HepG2 (cell line): ENCODE measurements at regions not wholly inside any gene's neighbourhood (a gene's known extent, or its start where the extent isn't known, plus 50 kb on each side); places are given as distances from the start of the nearest gene placed in this dataset.

Experiments
- ATAC-seq: fragments of 200-7000 bp; cut with Tn5 transposase; 3 replicates; pipeline ENCODE4 v1.9.1; 2020; ENCODE audit warnings: mild to moderate bottlenecking, moderate library complexity
- BruUV-seq: library from RNA; stranded (reverse); fragments of 400-500 nt; replicated peaks from 2 replicates; lab custom pipeline; 2021; lab: Mats Ljungman, UMichigan
- CTCF ChIA-PET: fragments of 300-600 bp; formaldehyde crosslinking; extraction: SDS; loops from one replicate; lab custom pipeline; 2021; ENCODE audit warnings: low total read pairs, inconsistent platforms, low intra/inter-chr PET ratio; lab: Yijun Ruan, JAX
- POLR2A ChIA-PET: fragments of 350-600 bp; sonication (Branson Sonifier 250); formaldehyde crosslinking; loops from one replicate; lab custom pipeline; 2020; ENCODE audit warnings: antibody characterized with exemption, inconsistent platforms; lab: Yijun Ruan, JAX
- DNase-seq: peaks from one replicate; pipeline ENCODE4 v3.0.0-alpha.2; 2015; ENCODE audit warnings: low spot score
- FAIRE-seq: peaks from 3 replicates; lab custom pipeline; 2011; peaks lifted over from hg19 to GRCh38; lab: Jason Lieb, UNC
- H2AFZ ChIP-seq: one replicate; pipeline ENCODE4 v1.6.1; 2011; ENCODE audit warnings: low read length, inconsistent platforms
- H3K27ac ChIP-seq: fragments of 300-600 bp; 3 replicates; pipeline ENCODE4 v1.8.0; 2011; ENCODE audit warnings: mixed run types, mild to moderate bottlenecking, mixed read lengths, low read length, inconsistent platforms; ENCODE audit not compliant: insufficient read depth; ENCODE audit errors: extremely low read length
- H3K27me3 ChIP-seq, 2 experiments: fragments of 200-600 bp in 1 of 2; 2 replicates in 1 of 2; 3 replicates in 1 of 2; pipeline versions ENCODE4 v1.6.0 to v1.8.0; 2011; ENCODE audit warnings: low read length in 2 of 2, mild to moderate bottlenecking in 2 of 2, moderate library complexity in 2 of 2, inconsistent platforms in 1 of 2; ENCODE audit not compliant: insufficient read depth in 2 of 2, control insufficient read depth in 1 of 2
- H3K36me3 ChIP-seq, 2 experiments: fragments of 200-600 bp in 1 of 2; replicated peaks in 1 of 2; 2 replicates in 1 of 2; 3 replicates in 1 of 2; pipeline versions ENCODE4 v1.5.1 to v1.8.0; 2011; ENCODE audit warnings: low read length in 2 of 2, inconsistent platforms in 1 of 2; ENCODE audit not compliant: insufficient read depth in 2 of 2, control insufficient read depth in 1 of 2
- H3K4me1 ChIP-seq: 2 replicates; pipeline ENCODE4 v1.5.1; 2012; ENCODE audit warnings: low read length, inconsistent platforms; ENCODE audit not compliant: insufficient read depth
- H3K4me2 ChIP-seq: 2 replicates; pipeline ENCODE4 v1.6.0; 2011; ENCODE audit warnings: low read depth, low read length, inconsistent platforms
- H3K4me3 ChIP-seq, 3 experiments: fragments of 200-600 bp in 1 of 3; sonication (generic), shearing (Covaris generic) in 1 of 3; replicated peaks in 1 of 3; 2 replicates each; pipeline ENCODE4 v1.5.1; 2011 to 2016; ENCODE audit warnings: low read length in 3 of 3, inconsistent platforms in 2 of 3, low read depth in 2 of 3, mild to moderate bottlenecking in 2 of 3, control low read depth in 1 of 3, mixed read lengths in 1 of 3; ENCODE audit not compliant: insufficient read depth in 1 of 3
- H3K79me2 ChIP-seq: one replicate; pipeline ENCODE4 v1.6.1; 2011; ENCODE audit warnings: low read length, inconsistent platforms; ENCODE audit not compliant: insufficient read depth
- H3K9ac ChIP-seq: 2 replicates; pipeline ENCODE4 v1.6.0; 2011; ENCODE audit warnings: mild to moderate bottlenecking, low read depth, low read length, inconsistent platforms; ENCODE audit not compliant: insufficient read depth
- H3K9me3 ChIP-seq: 2 replicates; pipeline ENCODE4 v1.5.1; 2012; ENCODE audit warnings: mild to moderate bottlenecking, low read length
- H4K20me1 ChIP-seq: 2 replicates; pipeline ENCODE4 v1.6.0; 2011; ENCODE audit warnings: inconsistent platforms, mild to moderate bottlenecking, low read length, moderate library complexity; ENCODE audit not compliant: insufficient read depth
- HOXD1 ChIP-seq: sonication (generic); formaldehyde crosslinking; IDR thresholded peaks from 2 replicates; pipeline ENCODE4 v1.5.0; 2020; ENCODE audit warnings: missing genetic modification reagents
- SIN3A ChIP-seq: IDR thresholded peaks from 2 replicates; pipeline ENCODE4 v1.6.1; 2011; ENCODE audit warnings: low read depth, mild to moderate bottlenecking, control low read depth, low read length, borderline replicate concordance
- SMYD3 ChIP-seq: sonication (generic); formaldehyde crosslinking; IDR thresholded peaks from 2 replicates; pipeline ENCODE4 v1.8.1; 2023; ENCODE audit warnings: mild to moderate bottlenecking, missing genetic modification reagents
- SP2 ChIP-seq: sonication (generic); formaldehyde crosslinking; IDR thresholded peaks from 2 replicates; pipeline ENCODE4 v1.5.1; 2020; ENCODE audit warnings: mild to moderate bottlenecking, missing genetic modification reagents
- ZFP62 ChIP-seq: sonication (generic); formaldehyde crosslinking; IDR thresholded peaks from 2 replicates; pipeline ENCODE4 v1.4.0; 2020; ENCODE audit warnings: missing genetic modification reagents
- ZNF263 ChIP-seq: sonication (generic); formaldehyde crosslinking; IDR thresholded peaks from 2 replicates; pipeline ENCODE4 v1.4.0; 2020; ENCODE audit warnings: missing genetic modification reagents
- WGBS: methylation state at CpG from one replicate; pipeline ENCODE4 v1.1.6; 2017; ENCODE audit warnings: low lambda C conversion rate; 5-methylcytosine and 5-hydroxymethylcytosine counted together
- in situ Hi-C: cut with HindIII; loops from 2 replicates; pipeline ENCODE4 v1.10.0; 2017; ENCODE audit warnings: low pct_unique_long_range_greater_than_20kb; ENCODE audit not compliant: extremely low pct_ligation_motif_present
- intact Hi-C: fragments of 100-400 bp; cut with micrococcal nuclease; formaldehyde crosslinking; loops from one replicate; pipeline ENCODE4 v1.10.0; 2022; ENCODE audit not compliant: unreplicated experiment
- TF ChIP-seq, protein P1 (sequence below): sonication (generic); formaldehyde crosslinking; IDR thresholded peaks from 2 replicates; pipeline ENCODE4 v1.8.0; 2022; ENCODE audit warnings: missing genetic modification reagents, low read depth, mild to moderate bottlenecking, borderline replicate concordance
- TF ChIP-seq, protein P2 (sequence below): sonication (generic); formaldehyde crosslinking; IDR thresholded peaks from 2 replicates; pipeline ENCODE4 v1.4.0; 2020; ENCODE audit warnings: missing genetic modification reagents
- TF ChIP-seq, protein P3 (sequence below), 2 experiments: fragments of 450-650 bp in 1 of 2; sonication (generic) in 1 of 2; formaldehyde crosslinking; IDR thresholded peaks; 2 replicates each; pipeline versions ENCODE4 v1.5.0 to v1.8.0; 2020 to 2022; ENCODE audit warnings: mild to moderate bottlenecking in 1 of 2, missing genetic modification reagents in 1 of 2

DNA sequence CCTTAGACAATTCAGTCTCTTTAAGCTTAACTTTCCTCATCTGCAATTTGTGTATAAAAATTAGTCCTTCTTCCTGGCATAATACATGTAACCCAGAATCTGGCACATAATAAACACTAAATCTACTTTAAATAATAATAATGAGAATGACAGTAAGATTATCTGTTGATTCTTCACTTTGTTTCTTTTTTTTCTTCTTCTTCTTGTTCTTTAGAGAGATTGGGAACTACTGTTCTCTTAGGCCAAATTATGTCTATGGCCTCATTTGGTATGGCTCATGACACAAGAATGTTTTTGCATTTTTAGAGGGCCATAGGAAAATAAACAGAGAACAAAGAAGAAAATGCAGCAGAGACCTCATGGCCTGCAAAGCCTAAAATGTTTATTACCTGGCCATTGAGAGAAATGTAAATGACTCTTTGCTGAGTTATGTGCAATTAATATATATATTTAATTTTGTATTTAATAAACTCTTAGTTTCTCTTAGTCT is 275.8 kb downstream of the SLC6A15 start:
- H3K27ac ChIP-seq = no peak overlapping the region
- DNase-seq (no peak), FAIRE-seq (no peak), ATAC-seq (no peak)
- no peak overlapping the region for H2AFZ ChIP-seq
- BruUV-seq = no TSS peak
- in situ Hi-C loops = no loop called here
- H3K9me3 ChIP-seq = no peaks in the 10 kb centered on the region
- H4K20me1 ChIP-seq = no peaks in the 10 kb centered on the region
- no peaks in the 10 kb centered on the region for H3K4me1 ChIP-seq
- H3K36me3 ChIP-seq = no peaks in the 10 kb centered on the region
- H3K27me3 ChIP-seq = no peaks in the 10 kb centered on the region
- no peak overlapping the region for H3K4me2 ChIP-seq
- no peak overlapping the region for H3K9ac ChIP-seq
- CTCF ChIA-PET = no interaction called here
- H3K4me3 ChIP-seq = no peak overlapping the region
- H3K79me2 ChIP-seq = no peaks in the 10 kb centered on the region
- no peak for TF ChIP-seq HOXD1 (CRISPR knock-in tag)
- TF ChIP-seq, protein P1, sequence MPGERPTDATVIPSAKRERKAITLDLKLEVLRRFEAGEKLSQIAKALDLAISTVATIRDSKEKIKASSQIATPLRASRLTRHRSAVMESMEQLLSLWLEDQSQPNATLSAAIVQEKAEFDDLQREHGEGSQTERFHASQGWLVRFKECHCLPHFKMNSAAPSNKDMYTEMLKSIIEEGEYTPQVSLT = no peak
- POLR2A ChIA-PET = no interaction called here
- intact Hi-C loops = no loop called here

DNA sequence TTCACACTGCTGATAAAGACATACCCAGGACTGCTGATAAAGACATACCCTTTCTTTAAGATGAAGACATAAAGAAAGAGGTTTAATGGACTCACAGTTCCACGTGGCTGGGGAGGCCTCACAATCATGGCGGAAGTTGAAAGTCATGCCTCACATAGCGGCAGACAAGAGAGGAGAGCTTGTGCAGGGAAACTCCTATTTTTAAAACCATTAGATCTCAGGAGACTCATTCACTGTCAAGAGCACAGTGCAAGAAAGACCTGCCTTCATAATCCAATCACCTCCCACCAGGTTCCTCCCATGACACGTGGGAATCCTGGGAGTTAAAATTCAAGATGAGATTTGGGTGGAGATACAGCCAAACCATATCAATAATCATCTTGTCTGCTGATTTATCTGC is 278.1 kb downstream of the SLC6A15 start:
- no peaks in the 10 kb centered on the region for H3K27me3 ChIP-seq
- in situ Hi-C loops (no loop called here), intact Hi-C loops (no loop called here)
- no peaks in the 10 kb centered on the region for H3K4me1 ChIP-seq
- H3K4me2 ChIP-seq = no peak overlapping the region
- H3K9ac ChIP-seq = no peak overlapping the region
- DNase-seq = no peak
- H3K79me2 ChIP-seq = no peaks in the 10 kb centered on the region
- H2AFZ ChIP-seq = no peak overlapping the region
- 35% methylated on average over 4 of the region's 4 CpGs for WGBS
- ChIA-PET CTCF (no interaction called here), POLR2A (no interaction called here)
- H3K27ac ChIP-seq = no peak overlapping the region
- ATAC-seq = no peak
- no peaks in the 10 kb centered on the region for H3K36me3 ChIP-seq
- no peak for FAIRE-seq
- no peaks in the 10 kb centered on the region for H3K9me3 ChIP-seq
- no peak overlapping the region for H3K4me3 ChIP-seq
- TF ChIP-seq, protein P2, sequence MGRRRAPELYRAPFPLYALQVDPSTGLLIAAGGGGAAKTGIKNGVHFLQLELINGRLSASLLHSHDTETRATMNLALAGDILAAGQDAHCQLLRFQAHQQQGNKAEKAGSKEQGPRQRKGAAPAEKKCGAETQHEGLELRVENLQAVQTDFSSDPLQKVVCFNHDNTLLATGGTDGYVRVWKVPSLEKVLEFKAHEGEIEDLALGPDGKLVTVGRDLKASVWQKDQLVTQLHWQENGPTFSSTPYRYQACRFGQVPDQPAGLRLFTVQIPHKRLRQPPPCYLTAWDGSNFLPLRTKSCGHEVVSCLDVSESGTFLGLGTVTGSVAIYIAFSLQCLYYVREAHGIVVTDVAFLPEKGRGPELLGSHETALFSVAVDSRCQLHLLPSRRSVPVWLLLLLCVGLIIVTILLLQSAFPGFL (CRISPR knock-in tag) = no peak
- TF ChIP-seq, protein P3, sequence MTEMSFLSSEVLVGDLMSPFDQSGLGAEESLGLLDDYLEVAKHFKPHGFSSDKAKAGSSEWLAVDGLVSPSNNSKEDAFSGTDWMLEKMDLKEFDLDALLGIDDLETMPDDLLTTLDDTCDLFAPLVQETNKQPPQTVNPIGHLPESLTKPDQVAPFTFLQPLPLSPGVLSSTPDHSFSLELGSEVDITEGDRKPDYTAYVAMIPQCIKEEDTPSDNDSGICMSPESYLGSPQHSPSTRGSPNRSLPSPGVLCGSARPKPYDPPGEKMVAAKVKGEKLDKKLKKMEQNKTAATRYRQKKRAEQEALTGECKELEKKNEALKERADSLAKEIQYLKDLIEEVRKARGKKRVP (CRISPR knock-in tag; IDR thresholded peaks at IDR 0.05) = no peak
- TF ChIP-seq ZFP62 = no peak
- TF ChIP-seq ZNF263 (CRISPR knock-in tag) = no peak
- no peak for TF ChIP-seq SP2 (CRISPR knock-in tag)
- TF ChIP-seq SIN3A = no peak
- no peak for TF ChIP-seq SMYD3 (CRISPR knock-in tag)
- H4K20me1 ChIP-seq = no peaks in the 10 kb centered on the region
- no TSS peak for BruUV-seq
